Activated effector memory CD4-positive, alpha-beta T cell treated with anti-CD3 and anti-CD28 coated beads, Interleukin-2, amount 50 U/mL, for 16 hours (primary cell): ENCODE measurements at regions not wholly inside any gene's neighbourhood (a gene's known extent, or its start where the extent isn't known, plus 50 kb on each side); places are given as distances from the start of the nearest gene placed in this dataset.
"Not testable (repeated sequence)": the region's sequence is repeated elsewhere in the genome, so short reads cannot be mapped to it uniquely, and the experiment has no call there.

Experiments
- DNase-seq: peaks from one replicate; pipeline ENCODE4 v3.0.0-alpha.2; 2020

GRCh38 chr10:21165489-21165888 is 268.4 kb upstream of the NEBL start:
- no peak for DNase-seq

GRCh38 chr10:21164687-21165086 is 267.6 kb upstream of the NEBL start:
- DNase-seq: no peak

- DNase-seq: no peak
These were observed 265.8 kb upstream of the NEBL start for GRCh38 chr10:21162948-21163347.

GRCh38 chr10:21161647-21162046 is 264.5 kb upstream of the NEBL start:
- DNase-seq: no peak

GRCh38 chr10:21161090-21161625 is 264.0 kb upstream of the NEBL start:
- no peak for DNase-seq

GRCh38 chr10:21160116-21160515 is 263.0 kb upstream of the NEBL start:
- no peak for DNase-seq

GRCh38 chr10:21159669-21160068 is 262.6 kb upstream of the NEBL start:
- DNase-seq: no peak

GRCh38 chr10:21158301-21158700 is 261.2 kb upstream of the NEBL start:
- no peak for DNase-seq

GRCh38 chr10:21157664-21158063 is 260.6 kb upstream of the NEBL start:
- no peak for DNase-seq

- DNase-seq: no peak
These were observed 253.1 kb upstream of the NEBL start for GRCh38 chr10:21150166-21150565.

GRCh38 chr10:21146436-21146789 is 249.3 kb upstream of the NEBL start:
- no peak for DNase-seq

GRCh38 chr10:21145751-21146435 is 248.8 kb upstream of the NEBL start:
- DNase-seq: no peak

- no peak for DNase-seq
These were observed 246.9 kb upstream of the NEBL start for GRCh38 chr10:21144047-21144446.

- DNase-seq: no peak
These were observed 244.9 kb upstream of the NEBL start for GRCh38 chr10:21141946-21142492.

GRCh38 chr10:21138769-21139340 is 241.7 kb upstream of the NEBL start:
- DNase-seq: no peak

GRCh38 chr10:21135023-21135931 is 238.2 kb upstream of the NEBL start:
- no peak for DNase-seq

GRCh38 chr10:21134645-21135022 is 237.5 kb upstream of the NEBL start:
- no peak for DNase-seq

GRCh38 chr10:21130683-21131442 is 233.8 kb upstream of the NEBL start:
- DNase-seq: no peak

- DNase-seq: no peak
These were observed 233.0 kb upstream of the NEBL start for GRCh38 chr10:21130108-21130507.

- no peak for DNase-seq
These were observed 228.5 kb upstream of the NEBL start for GRCh38 chr10:21125471-21126228.

GRCh38 chr10:21122907-21123306 is 225.8 kb upstream of the NEBL start:
- no peak for DNase-seq

- not testable (repeated sequence) for DNase-seq
These were observed 224.7 kb upstream of the NEBL start for GRCh38 chr10:21121822-21122221.
